ENCODE measurements at regions not wholly inside any gene's neighbourhood (a gene's known extent, or its start where the extent isn't known, plus 50 kb on each side); places are given as distances from the start of the nearest gene placed in this dataset.

- no peak for DNase-seq
Measured at GRCh38 chr5:6235726-6236125, 142.6 kb downstream of the MED10 start.

GRCh38 chr5:6228257-6229250, 149.8 kb downstream of the MED10 start:
- DNase-seq, result no peak

- no peak for DNase-seq
Measured at GRCh38 chr5:6225121-6225607, 153.2 kb downstream of the MED10 start.

GRCh38 chr5:6224406-6224805, 153.9 kb downstream of the MED10 start:
- DNase-seq, result no peak

GRCh38 chr5:6222899-6223298, 155.4 kb downstream of the MED10 start:
- DNase-seq, result no peak

- DNase-seq, result no peak
Measured at GRCh38 chr5:6222121-6222520, 156.2 kb downstream of the MED10 start.

GRCh38 chr5:6221141-6221626, 157.2 kb downstream of the MED10 start:
- no peak for DNase-seq

- no peak for DNase-seq
Measured at GRCh38 chr5:6220346-6221088, 157.8 kb downstream of the MED10 start.

GRCh38 chr5:6218517-6218916, 159.8 kb downstream of the MED10 start:
- no peak for DNase-seq

GRCh38 chr5:6218116-6218515, 160.2 kb downstream of the MED10 start:
- DNase-seq, result no peak

- no peak for DNase-seq
Measured at GRCh38 chr5:6216471-6217075, 161.8 kb downstream of the MED10 start.

GRCh38 chr5:6215891-6216290, 162.5 kb downstream of the MED10 start:
- no peak for DNase-seq

- no peak for DNase-seq
Measured at GRCh38 chr5:6212244-6212643, 166.1 kb downstream of the MED10 start.

GRCh38 chr5:6206501-6206900, 171.8 kb downstream of the MED10 start:
- no peak for DNase-seq

GRCh38 chr5:6202968-6203365, 175.4 kb downstream of the MED10 start:
- DNase-seq, result no peak

- no peak for DNase-seq
Measured at GRCh38 chr5:6202149-6202967, 176.0 kb downstream of the MED10 start.

GRCh38 chr5:6201631-6202030, 176.7 kb downstream of the MED10 start:
- DNase-seq, result no peak

- no peak for DNase-seq
Measured at GRCh38 chr5:6198531-6198930, 179.8 kb downstream of the MED10 start.

GRCh38 chr5:6197427-6197826, 180.9 kb downstream of the MED10 start:
- DNase-seq, result no peak

- DNase-seq, result no peak
Measured at GRCh38 chr5:6195711-6196358, 182.5 kb downstream of the MED10 start.

- DNase-seq, result no peak
Measured at GRCh38 chr5:6194906-6195612, 183.3 kb downstream of the MED10 start.
